Ascending aorta (tissue), 2 donors: ENCODE measurements at regions not wholly inside any gene's neighbourhood (a gene's known extent, or its start where the extent isn't known, plus 50 kb on each side); places are given as distances from the start of the nearest gene placed in this dataset.

Experiments
- DNase-seq, 2 donors: peaks; one replicate each; pipeline ENCODE4 v3.0.0-alpha.2; 2019; ENCODE audit warnings: low spot score in 2 of 2
- H3K27ac ChIP-seq, 2 donors: fragments of 200-600 bp; sonication (generic); one replicate each; pipeline ENCODE4 v1.5.1; 2016 to 2017; ENCODE audit warnings: mild to moderate bottlenecking in 1 of 2
- H3K27me3 ChIP-seq: fragments of 200-600 bp; sonication (generic); one replicate; pipeline ENCODE4 v1.5.1; 2017
- H3K36me3 ChIP-seq, 2 donors: fragments of 200-600 bp; sonication (generic); one replicate each; pipeline ENCODE4 v1.5.1; 2016
- H3K4me1 ChIP-seq, 2 donors: fragments of 200-600 bp; sonication (generic); one replicate each; pipeline ENCODE4 v1.5.1; 2016 to 2017; ENCODE audit warnings: mild to moderate bottlenecking in 1 of 2
- H3K4me3 ChIP-seq, 2 donors: fragments of 200-600 bp; sonication (generic); one replicate each; pipeline ENCODE4 v1.5.1; 2016 to 2017; ENCODE audit warnings: mild to moderate bottlenecking in 1 of 2
- H3K9me3 ChIP-seq, 2 donors: fragments of 200-600 bp; sonication (generic); one replicate each; pipeline ENCODE4 v1.5.1; 2016
- CTCF ChIP-seq, 3 experiments: fragments of 200-600 bp in 2 of 3; fragments of 450-650 bp in 1 of 3; sonication (generic) in 2 of 3; IDR thresholded peaks; one replicate each; pipeline ENCODE4 v1.5.1; 2016 to 2019; ENCODE audit warnings: antibody characterized with exemption in 3 of 3, mild to moderate bottlenecking in 1 of 3, moderate library complexity in 1 of 3
- intact Hi-C: fragments of 100-400 bp; cut with DNase I; formaldehyde crosslinking; loops from one replicate; pipeline ENCODE4 v1.15.1; 2023

GRCh38 chr12:74328623-74329022 lies 209.0 kb upstream of the ATXN7L3B start:
- DNase-seq: no peak

DNA sequence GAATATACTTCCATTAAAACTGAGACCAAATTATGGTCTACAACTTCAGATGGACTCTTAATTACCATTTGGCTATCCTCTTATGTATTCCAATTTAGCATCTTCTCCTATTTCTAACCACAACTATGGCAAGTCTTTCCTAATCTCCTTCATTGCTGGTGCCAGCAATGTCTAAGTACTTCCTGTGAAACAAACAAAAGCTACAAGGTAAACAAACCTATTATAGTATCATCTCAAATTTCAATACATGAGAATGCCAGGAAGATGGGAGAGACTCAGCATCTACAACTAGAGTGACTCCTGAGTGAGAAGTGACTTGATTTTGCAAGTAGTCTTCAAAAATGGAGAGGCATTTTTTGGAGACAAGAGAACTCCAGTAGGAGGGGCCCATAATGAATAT lies 202.9 kb upstream of the ATXN7L3B start:
- Histone ChIP-seq H3K4me3 (no peak overlapping the region), H3K9me3 (no peaks in the 10 kb centered on the region)
- TF ChIP-seq CTCF (IDR thresholded peaks at IDR 0.05): no peak

More at GRCh38 chr12:74328623-74329022, 209.0 kb upstream of the ATXN7L3B start:
- intact Hi-C loops: no loop called here
- TF ChIP-seq CTCF (IDR thresholded peaks at IDR 0.05): no peak
- Histone ChIP-seq H3K36me3 (no peaks in the 10 kb centered on the region), H3K4me1 (no peaks in the 10 kb centered on the region), H3K27me3 (no peaks in the 10 kb centered on the region), H3K27ac (no peak overlapping the region), H3K9me3 (no peaks in the 10 kb centered on the region), H3K4me3 (no peak overlapping the region)

DNA sequence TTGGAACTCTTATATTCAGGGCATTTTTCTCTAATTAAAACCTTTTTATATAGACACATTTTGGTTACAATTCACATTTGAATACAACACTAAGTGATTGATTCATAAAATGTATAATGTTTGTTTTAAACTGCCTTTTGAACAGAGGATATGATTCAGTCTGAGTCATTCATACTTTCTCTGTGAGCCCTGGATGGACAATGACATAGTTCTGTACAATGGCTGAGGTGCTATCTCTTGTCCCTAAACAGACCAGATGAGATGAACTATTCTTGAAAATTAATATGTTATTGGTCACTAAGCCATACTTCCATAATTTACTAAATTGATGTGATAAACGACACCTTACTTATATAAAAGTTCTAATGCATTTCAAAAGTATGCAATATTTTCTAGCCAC lies 199.7 kb upstream of the ATXN7L3B start:
- H3K27me3 ChIP-seq: no peaks in the 10 kb centered on the region
- no peak overlapping the region for H3K27ac ChIP-seq
- intact Hi-C loops: no loop called here
- H3K4me3 ChIP-seq: no peak overlapping the region
- H3K4me1 ChIP-seq: no peaks in the 10 kb centered on the region
- H3K36me3 ChIP-seq: no peaks in the 10 kb centered on the region
- DNase-seq: no peak
- TF ChIP-seq CTCF (IDR thresholded peaks at IDR 0.05): no peak
- no peaks in the 10 kb centered on the region for H3K9me3 ChIP-seq

More for the DNA sequence above, 202.9 kb upstream of the ATXN7L3B start:
- Histone ChIP-seq H3K27me3 (no peaks in the 10 kb centered on the region), H3K4me1 (no peaks in the 10 kb centered on the region), H3K27ac (no peak overlapping the region), H3K36me3 (no peaks in the 10 kb centered on the region)
- intact Hi-C loops: no loop called here
- DNase-seq: no peak

DNA sequence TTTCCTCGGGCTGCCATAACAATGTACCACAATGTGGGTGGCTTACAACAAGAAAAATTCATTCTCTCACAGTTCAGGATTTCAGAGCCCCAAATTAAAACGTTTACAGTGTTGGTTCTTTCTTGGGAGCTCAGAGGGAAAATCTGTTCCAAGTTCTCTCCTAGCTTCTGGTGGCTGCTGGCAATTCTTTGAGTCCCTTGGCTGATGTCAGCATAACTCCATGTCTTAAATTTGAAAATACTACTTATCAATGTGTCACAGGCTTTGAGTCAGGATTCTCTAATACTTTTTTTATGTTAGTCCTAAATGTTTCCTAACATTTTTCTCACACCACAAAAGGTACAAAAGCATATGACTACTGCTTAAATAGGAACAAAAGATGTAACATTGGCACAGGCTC lies 198.4 kb upstream of the ATXN7L3B start:
- Histone ChIP-seq H3K27me3 (no peaks in the 10 kb centered on the region), H3K4me3 (no peak overlapping the region), H3K9me3 (no peaks in the 10 kb centered on the region), H3K27ac (no peak overlapping the region), H3K4me1 (no peaks in the 10 kb centered on the region), H3K36me3 (no peaks in the 10 kb centered on the region)
- no peak for TF ChIP-seq CTCF (IDR thresholded peaks at IDR 0.05)
- no peak for DNase-seq
- intact Hi-C loops: no loop called here

DNA sequence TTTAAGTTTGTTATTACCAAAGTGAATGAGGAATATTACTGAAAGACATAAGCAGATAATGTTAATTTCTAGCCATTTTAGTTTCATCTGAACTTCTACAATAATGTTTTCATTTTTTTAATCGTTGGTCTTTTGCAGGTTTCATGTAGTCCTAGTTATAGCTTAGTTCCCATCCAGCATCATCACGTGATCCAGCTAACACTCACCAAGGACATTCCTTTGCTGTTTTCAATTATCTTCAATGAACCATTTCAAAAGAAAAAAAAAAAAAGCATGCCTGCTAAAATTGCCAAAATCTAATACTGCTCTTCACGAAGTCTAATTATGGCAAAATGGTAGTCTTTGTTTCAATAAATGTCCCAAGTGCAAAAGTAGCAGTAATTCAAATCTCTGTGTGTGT lies 187.7 kb upstream of the ATXN7L3B start:
- H3K4me1 ChIP-seq: no peaks in the 10 kb centered on the region
- H3K27ac ChIP-seq: no peak overlapping the region
- intact Hi-C loops: no loop called here
- DNase-seq: no peak
- no peaks in the 10 kb centered on the region for H3K9me3 ChIP-seq
- no peaks in the 10 kb centered on the region for H3K36me3 ChIP-seq
- no peak for TF ChIP-seq CTCF (IDR thresholded peaks at IDR 0.05)
- no peaks in the 10 kb centered on the region for H3K27me3 ChIP-seq
- H3K4me3 ChIP-seq: no peak overlapping the region
